OCI-LY3 (cell line): ENCODE measurements at regions not wholly inside any gene's neighbourhood (a gene's known extent, or its start where the extent isn't known, plus 50 kb on each side); places are given as distances from the start of the nearest gene placed in this dataset.

ENCODE experiments used
- EZH2phosphoT487 ChIP-seq: fragments of 200-600 bp; shearing (Covaris generic); IDR thresholded peaks from 2 replicates; pipeline ENCODE4 v1.6.1; 2018; ENCODE audit warnings: antibody characterized with exemption, mixed run types, low read depth
- TF ChIP-seq, protein P1 (sequence below): fragments of 200-600, 300-600 bp; sonication (generic); IDR thresholded peaks from 2 replicates; pipeline ENCODE4 v1.5.1; 2014; ENCODE audit warnings: antibody characterized with exemption, low read length, low read depth

DNA sequence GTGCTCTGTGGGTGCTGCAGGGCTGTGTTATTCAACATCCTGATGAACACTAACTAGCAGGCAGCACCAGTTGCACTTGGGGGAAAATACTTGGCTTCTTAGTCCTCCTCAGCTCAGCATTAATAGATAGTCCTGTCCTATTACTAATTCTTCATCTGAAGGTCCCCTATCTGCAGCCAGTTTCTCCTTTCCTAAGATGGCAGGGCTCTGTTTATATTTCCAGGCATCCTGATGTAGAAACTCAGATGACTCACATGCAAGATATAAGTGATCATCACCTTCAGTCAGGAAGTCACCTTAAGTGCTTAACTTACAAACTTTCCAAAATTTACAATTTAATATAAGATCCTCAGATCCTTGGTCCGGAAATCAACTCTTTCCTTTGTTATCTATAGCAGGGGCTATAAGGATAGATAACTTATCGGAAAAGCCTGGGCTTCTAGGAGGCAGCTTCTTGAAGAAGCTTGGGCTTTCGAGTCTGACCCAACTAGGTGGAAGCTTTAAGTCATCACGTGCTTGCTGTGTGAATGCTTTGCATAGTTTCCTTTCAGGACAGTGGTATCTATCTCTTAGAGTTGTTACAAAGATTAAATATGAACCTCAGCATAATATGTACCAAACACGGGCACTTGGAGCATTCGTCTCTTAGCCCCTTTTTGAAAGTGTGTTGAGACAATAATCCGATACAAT, 181.0 kb upstream of the GRIP1 start:
- TF ChIP-seq, protein P1, sequence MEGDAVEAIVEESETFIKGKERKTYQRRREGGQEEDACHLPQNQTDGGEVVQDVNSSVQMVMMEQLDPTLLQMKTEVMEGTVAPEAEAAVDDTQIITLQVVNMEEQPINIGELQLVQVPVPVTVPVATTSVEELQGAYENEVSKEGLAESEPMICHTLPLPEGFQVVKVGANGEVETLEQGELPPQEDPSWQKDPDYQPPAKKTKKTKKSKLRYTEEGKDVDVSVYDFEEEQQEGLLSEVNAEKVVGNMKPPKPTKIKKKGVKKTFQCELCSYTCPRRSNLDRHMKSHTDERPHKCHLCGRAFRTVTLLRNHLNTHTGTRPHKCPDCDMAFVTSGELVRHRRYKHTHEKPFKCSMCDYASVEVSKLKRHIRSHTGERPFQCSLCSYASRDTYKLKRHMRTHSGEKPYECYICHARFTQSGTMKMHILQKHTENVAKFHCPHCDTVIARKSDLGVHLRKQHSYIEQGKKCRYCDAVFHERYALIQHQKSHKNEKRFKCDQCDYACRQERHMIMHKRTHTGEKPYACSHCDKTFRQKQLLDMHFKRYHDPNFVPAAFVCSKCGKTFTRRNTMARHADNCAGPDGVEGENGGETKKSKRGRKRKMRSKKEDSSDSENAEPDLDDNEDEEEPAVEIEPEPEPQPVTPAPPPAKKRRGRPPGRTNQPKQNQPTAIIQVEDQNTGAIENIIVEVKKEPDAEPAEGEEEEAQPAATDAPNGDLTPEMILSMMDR = no peak
- TF ChIP-seq EZH2phosphoT487 = no peak
